Stimulated activated CD4-positive, alpha-beta T cell treated with anti-CD3 and anti-CD28 coated beads, Interleukin-15, amount 100 ng/mL, for 48 hours (primary cell): ENCODE measurements at regions not wholly inside any gene's neighbourhood (a gene's known extent, or its start where the extent isn't known, plus 50 kb on each side); places are given as distances from the start of the nearest gene placed in this dataset.

Source experiments
- DNase-seq, 2 donors: peaks; one replicate each; pipeline ENCODE4 v3.0.0-alpha.2; 2020; ENCODE audit warnings: low read depth in 2 of 2

DNA sequence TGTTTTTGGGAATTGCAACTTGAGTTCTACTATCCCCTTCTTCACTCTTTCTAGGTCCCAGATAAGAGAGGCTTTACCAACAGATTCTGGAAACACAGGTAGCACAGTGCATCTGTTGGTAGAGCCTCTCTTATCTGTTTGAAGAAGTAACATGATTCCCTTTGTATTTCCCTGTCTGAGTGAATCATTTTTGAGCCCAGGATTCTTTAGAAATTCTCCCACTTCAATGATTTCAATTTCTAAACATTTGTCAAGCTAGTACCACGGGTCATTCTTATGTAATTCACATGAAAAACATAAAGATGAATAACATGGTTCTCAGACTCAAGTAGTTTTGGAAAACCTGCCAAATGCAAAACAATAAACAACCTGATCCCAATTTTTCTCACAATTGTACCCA lies 72.0 kb upstream of the DUSP10 start:
- DNase-seq: no peak

DNA sequence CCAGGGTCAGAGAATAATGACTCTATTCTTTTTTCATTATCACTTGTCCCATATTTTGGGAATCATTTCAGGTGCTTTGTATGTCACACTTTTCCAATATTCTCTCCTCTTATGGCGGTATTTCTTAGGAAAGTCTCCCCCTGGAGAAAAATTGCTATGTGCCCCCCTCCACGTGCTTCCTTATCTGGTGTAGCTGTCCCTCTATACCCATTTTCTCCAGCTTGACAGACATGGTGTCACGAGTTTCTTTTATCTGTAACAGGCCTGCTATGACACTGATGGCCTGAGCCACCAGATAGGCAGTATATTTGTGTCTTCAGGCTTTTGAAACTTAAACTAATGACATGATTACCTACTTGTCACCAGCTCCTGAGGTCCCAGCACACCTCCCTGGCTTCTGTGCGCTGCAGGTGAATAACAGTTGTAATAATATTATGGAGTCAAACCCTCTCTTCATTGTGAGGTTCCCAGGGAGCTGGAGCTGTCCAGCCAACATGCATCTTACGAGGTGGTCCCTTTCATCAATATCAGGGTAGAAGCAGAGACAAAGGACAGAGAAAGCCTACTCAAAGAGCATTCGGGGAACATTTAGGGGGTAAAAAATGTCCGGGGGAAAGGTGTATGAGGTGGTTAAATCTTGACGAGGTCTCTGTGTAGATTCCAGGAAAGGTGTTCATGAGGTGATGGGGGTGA lies 71.2 kb upstream of the DUSP10 start:
- no peak for DNase-seq

DNA sequence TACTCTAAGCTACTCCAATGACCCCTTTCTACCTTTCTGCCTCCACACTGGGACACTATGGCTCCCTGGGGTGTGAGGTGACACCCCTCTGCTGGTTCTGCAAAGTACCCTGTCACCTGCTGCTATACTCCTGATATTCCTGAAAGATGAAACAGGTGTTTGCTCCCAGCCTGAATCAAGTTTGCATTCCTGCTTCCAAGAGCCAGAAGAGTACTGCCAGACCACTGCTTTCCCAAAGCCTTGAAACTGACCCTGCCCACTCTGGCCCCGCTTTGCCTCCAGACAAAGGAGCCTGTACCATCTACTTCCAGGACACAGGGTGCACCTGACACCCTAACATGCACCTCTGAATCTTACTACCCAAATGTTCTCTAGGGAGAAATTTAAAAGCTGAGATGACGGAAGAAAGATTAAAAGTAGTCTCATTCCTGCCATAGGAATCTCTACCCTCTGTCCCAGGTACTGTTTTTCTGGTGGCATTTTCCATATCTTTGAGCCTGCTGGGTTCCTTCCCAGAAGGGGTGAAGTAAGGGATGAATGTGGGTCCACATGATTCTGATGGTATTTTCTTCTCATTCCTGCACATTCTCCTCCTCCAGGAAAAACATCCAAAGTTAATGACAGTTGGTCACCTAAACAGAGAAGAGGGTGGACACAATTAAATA lies 70.3 kb upstream of the DUSP10 start:
- DNase-seq: no peak

DNA sequence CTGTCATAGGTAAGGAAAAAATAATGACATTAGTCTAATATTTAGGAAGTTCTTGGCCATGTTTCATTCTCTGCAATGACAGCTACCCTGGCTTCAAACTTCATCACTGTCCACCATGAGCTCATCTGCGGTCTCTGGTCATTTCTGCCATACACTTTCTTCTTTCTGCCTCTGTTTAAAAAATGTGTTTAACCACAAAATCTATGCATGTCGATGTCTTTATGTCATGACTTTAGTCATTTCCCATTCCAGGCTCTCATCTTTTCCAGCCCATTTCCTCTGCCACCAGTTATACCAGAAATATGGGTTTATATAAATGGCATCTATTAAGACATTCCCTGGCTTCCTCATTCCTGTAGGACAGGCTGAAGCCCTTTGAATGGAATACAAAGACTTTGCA lies 68.5 kb upstream of the DUSP10 start:
- DNase-seq: no peak

DNA sequence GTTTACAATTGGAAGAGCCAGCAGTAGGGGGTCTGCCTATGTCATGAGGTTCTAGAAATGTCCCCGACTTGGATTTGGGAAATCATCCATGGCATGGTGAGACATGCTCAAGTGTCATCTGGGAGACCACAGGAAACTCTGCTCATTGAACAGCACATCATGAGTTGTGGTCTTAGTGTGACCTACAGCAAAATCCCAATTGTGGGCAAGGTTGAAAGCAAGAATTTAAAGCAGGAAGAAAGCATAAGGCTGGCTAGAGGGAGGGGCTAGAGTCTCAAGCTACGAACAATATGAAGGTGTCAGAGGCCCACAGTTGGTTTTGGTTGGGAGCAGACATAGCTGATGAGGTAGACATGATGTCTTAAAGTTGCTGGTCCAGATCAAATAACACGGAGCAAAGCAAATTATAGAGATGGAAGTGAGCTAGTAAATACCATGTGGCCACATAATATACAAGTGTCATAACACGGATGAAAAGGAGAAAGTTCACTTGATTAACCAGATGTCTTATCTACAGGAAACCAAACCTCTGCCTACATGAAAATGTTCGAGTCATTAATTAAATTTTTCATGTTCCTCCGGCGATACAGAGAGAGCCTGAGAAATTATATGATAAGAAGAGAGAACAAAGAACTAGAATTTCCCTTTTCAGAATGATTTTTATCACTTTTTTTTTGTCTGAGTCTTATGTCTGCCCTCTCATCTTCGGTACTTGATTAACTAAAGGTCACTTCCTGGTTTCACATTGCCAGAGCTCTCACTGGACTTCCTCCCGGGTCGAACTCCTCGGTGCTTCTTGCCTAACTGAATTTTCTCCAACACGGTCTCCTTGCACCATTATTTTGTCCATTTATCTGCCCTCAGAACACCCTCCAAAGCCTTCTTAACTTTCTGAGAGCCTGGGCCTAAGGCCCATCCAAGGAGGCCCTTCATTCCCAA lies 67.5 kb upstream of the DUSP10 start:
- no peak for DNase-seq

- no peak for DNase-seq
Observed at GRCh38 chr1:221806984-221807383, 65.1 kb upstream of the DUSP10 start.

GRCh38 chr1:221806236-221806635 lies 64.3 kb upstream of the DUSP10 start:
- no peak for DNase-seq

DNA sequence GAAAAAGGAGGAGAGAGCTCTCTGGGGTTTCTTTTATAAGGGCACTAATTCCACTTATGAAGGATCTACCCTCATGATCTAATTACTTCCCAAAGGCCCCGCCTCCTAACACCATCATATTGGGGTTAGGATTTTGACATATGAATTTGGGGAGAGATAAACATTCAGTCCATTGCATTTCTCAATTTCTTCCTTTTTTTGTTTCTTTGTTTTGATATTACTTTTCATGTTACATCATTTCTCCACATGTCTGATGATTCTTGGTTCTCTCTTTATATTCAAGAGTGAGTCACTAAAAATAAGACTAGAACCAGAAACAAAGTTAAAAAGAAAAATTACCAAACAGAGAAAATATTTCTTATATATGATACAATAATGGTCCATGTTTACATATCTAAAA lies 63.2 kb upstream of the DUSP10 start:
- DNase-seq: no peak

- no peak for DNase-seq
Observed at GRCh38 chr1:221804303-221804702, 62.4 kb upstream of the DUSP10 start.

- no peak for DNase-seq
Observed at GRCh38 chr1:221801773-221802516, 60.1 kb upstream of the DUSP10 start.

DNA sequence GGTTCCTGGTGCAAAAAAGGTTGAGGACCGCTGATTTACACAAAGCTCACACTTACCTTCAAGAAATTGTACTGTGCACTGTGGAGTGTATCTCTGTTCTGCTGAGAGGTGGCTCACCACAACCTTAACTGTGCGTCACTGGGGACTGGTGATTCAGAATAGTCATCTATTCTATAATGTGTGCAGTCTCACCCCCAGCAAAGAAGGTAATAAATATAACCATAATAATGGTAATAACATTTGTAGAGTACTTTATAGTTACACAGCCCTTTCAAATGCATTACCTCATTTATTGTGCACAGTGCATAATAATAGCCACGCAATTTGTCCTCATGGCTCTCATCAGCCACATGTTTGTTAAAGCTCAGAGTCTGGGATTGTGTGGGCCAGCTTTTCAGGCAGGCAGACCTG lies 59.4 kb upstream of the DUSP10 start:
- no peak for DNase-seq

- no peak for DNase-seq
Observed at GRCh38 chr1:221800831-221801230, 58.9 kb upstream of the DUSP10 start.

- DNase-seq: no peak
Observed at GRCh38 chr1:221797506-221797905, 55.6 kb upstream of the DUSP10 start.

DNA sequence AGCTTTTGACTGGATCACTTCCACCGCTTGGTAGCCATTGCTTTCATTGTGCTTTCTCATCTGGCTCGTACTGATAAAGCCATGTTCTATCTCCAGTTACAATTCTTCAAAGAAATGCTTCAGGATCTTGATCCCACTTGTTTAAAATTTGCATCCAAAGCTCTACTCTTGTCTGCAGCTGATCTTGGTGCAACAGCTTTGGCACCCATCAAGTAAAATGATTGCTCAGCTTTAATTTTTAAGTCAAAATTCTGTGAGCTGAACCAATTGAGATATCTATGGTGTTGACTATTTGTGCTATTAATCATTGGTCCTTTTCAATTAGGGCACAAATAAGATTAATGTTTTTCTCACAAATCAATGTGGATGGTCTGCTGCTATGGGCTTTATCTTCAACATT lies 54.8 kb upstream of the DUSP10 start:
- DNase-seq: no peak

DNA sequence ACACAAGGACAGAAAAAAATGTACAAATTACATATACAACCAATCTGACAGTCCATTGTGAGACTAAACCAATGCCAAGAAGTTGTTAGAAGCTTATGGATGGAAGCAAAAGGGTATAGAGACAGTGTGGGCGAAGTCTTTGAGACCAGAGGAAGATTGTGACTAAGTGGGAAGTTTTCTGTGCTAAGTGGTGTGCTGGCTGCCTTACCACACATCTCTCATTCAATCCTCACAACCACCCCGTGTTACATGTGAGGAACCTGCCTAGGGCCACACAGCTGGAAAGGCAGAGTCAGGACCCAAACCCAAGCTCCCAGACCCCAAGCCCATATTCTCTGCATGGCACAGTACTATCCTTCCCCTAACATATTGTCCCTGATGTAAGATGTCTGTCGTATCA lies 53.5 kb upstream of the DUSP10 start:
- DNase-seq: no peak

DNA sequence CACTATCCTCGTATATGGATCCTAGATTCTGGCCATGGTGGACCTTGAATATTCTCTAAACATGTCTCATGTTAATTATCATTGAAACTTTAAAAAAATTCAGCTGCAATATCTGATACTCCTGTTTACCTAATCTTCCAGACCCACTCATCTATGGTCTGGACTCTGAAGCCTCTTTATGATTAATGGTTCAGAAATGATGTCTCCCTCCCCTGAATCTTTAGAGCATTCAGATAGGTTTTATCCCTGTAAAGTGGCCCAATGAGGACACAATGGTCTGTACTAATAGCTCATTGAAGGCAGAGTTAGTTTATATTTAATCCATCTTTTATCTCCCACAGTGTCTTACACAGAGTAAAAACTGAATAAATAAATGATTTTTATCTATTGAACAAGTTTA lies 53.0 kb upstream of the DUSP10 start:
- no peak for DNase-seq

- no peak for DNase-seq
Observed at GRCh38 chr1:221794079-221794670, 52.3 kb upstream of the DUSP10 start.

DNA sequence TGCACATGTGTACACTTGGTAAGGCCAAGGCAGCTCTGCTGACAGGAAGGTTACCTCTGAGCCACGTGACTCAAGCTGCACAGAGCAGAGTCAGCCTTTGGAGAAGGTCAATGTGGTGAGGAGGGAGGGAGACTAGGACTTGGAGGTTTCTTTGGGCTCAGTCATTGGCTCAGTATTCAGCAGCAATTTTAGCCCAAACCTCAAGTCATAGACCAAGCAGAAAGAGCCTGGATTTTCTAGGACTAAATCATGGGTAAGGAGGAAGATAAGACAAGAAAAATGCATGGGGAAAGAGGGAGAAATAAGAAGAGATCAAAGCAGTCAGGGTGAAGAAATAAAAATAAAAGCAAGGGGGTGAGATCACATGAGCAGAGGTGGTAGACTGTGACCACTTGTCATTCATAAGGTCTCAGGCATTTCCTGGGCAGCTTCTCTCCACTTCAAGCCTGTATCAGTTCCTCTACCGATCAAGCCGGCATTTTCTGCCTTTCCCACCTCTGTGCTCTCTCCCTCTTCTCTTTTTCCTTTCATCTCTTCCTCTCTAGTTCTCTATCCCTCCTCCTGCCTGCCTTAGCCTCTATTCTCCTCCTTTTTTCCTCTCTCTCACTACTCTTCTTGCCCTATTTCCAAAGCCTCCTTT lies 51.7 kb upstream of the DUSP10 start:
- no peak for DNase-seq

GRCh38 chr1:221791846-221792245 lies 50.0 kb upstream of the DUSP10 start:
- no peak for DNase-seq
